Testis (tissue), 2 donors: ENCODE measurements at regions not wholly inside any gene's neighbourhood (a gene's known extent, or its start where the extent isn't known, plus 50 kb on each side); places are given as distances from the start of the nearest gene placed in this dataset.

Experiments used
- POLR2A ChIP-seq: fragments of 450-650 bp; IDR thresholded peaks from one replicate; pipeline ENCODE4 v1.6.1; 2017; ENCODE audit warnings: antibody characterized with exemption, mild to moderate bottlenecking, moderate library complexity
- TF ChIP-seq, protein P1 (sequence below), 3 experiments: fragments of 450-650 bp in 2 of 3; fragments of 200-600 bp in 1 of 3; sonication (generic) in 1 of 3; IDR thresholded peaks; one replicate each; pipeline ENCODE4 v1.5.1; 2016 to 2019; ENCODE audit warnings: antibody characterized with exemption in 3 of 3, mild to moderate bottlenecking in 2 of 3, moderate library complexity in 1 of 3

DNA sequence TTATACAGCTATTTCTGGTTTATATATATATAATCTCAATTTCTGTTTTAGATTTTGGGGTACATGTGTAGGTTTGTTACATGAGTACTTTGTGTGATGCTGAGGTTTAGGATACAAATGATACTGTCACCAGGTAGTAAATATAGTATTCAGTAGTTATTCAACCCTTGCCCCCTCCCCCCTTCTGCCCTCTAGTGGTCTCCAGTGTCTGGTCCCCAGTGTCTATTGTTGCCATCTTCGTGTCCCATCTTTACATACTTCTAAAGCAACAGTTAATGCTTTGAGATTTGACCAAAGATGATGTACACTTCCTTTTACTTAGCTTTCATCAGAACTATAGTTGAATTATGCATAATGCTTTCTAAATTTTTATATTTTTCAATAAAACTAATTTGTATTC lies 1623.4 kb upstream of the PRR20A start:
- TF ChIP-seq, protein P1, sequence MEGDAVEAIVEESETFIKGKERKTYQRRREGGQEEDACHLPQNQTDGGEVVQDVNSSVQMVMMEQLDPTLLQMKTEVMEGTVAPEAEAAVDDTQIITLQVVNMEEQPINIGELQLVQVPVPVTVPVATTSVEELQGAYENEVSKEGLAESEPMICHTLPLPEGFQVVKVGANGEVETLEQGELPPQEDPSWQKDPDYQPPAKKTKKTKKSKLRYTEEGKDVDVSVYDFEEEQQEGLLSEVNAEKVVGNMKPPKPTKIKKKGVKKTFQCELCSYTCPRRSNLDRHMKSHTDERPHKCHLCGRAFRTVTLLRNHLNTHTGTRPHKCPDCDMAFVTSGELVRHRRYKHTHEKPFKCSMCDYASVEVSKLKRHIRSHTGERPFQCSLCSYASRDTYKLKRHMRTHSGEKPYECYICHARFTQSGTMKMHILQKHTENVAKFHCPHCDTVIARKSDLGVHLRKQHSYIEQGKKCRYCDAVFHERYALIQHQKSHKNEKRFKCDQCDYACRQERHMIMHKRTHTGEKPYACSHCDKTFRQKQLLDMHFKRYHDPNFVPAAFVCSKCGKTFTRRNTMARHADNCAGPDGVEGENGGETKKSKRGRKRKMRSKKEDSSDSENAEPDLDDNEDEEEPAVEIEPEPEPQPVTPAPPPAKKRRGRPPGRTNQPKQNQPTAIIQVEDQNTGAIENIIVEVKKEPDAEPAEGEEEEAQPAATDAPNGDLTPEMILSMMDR (IDR thresholded peaks at IDR 0.05), result no peak
- TF ChIP-seq POLR2A, result no peak
